ENCODE measurements at regions not wholly inside any gene's neighbourhood (a gene's known extent, or its start where the extent isn't known, plus 50 kb on each side); places are given as distances from the start of the nearest gene placed in this dataset.
"Not testable (repeated sequence)": the region's sequence is repeated elsewhere in the genome, so short reads cannot be mapped to it uniquely, and the experiment has no call there.

GRCh38 chr17:73859439-73860008 lies 215.3 kb upstream of the SDK2 start:
- not testable (repeated sequence) for DNase-seq

GRCh38 chr17:73861543-73861942 lies 217.3 kb upstream of the SDK2 start:
- no peak for DNase-seq

GRCh38 chr17:73863761-73864535 lies 219.7 kb upstream of the SDK2 start:
- DNase-seq: no peak

GRCh38 chr17:73865831-73866230 lies 221.6 kb upstream of the SDK2 start:
- DNase-seq: no peak

- DNase-seq: no peak
Measured at GRCh38 chr17:73867056-73867455, 222.8 kb upstream of the SDK2 start.

- DNase-seq: no peak
Measured at GRCh38 chr17:73870068-73870467, 225.8 kb upstream of the SDK2 start.

GRCh38 chr17:73870473-73870872 lies 226.2 kb upstream of the SDK2 start:
- DNase-seq: no peak

GRCh38 chr17:73872816-73873215 lies 228.6 kb upstream of the SDK2 start:
- no peak for DNase-seq

- no peak for DNase-seq
Measured at GRCh38 chr17:73874008-73874720, 229.9 kb upstream of the SDK2 start.

- DNase-seq: no peak
Measured at GRCh38 chr17:73875346-73875745, 231.1 kb upstream of the SDK2 start.

GRCh38 chr17:73877962-73878361 lies 233.7 kb upstream of the SDK2 start:
- DNase-seq: no peak

GRCh38 chr17:73878923-73879322 lies 234.7 kb upstream of the SDK2 start:
- no peak for DNase-seq

- DNase-seq: no peak
Measured at GRCh38 chr17:73879987-73880386, 235.7 kb upstream of the SDK2 start.

GRCh38 chr17:73882590-73882989 lies 238.3 kb upstream of the SDK2 start:
- no peak for DNase-seq

- DNase-seq: no peak
Measured at GRCh38 chr17:73883175-73883574, 238.9 kb upstream of the SDK2 start.

GRCh38 chr17:73887739-73888138 lies 243.5 kb upstream of the SDK2 start:
- DNase-seq: no peak

GRCh38 chr17:73888862-73889261 lies 244.6 kb upstream of the SDK2 start:
- DNase-seq: no peak

GRCh38 chr17:73889439-73889838 lies 245.2 kb upstream of the SDK2 start:
- DNase-seq: no peak

- no peak for DNase-seq
Measured at GRCh38 chr17:73890831-73891405, 246.7 kb upstream of the SDK2 start.

GRCh38 chr17:73895157-73895556 lies 250.9 kb upstream of the SDK2 start:
- DNase-seq: no peak

GRCh38 chr17:73896966-73897365 lies 252.7 kb upstream of the SDK2 start:
- DNase-seq: no peak

- no peak for DNase-seq
Measured at GRCh38 chr17:73899839-73900238, 255.6 kb upstream of the SDK2 start.

GRCh38 chr17:73900516-73900915 lies 256.3 kb upstream of the SDK2 start:
- DNase-seq: no peak

- DNase-seq: no peak
Measured at GRCh38 chr17:73901249-73901648, 257.0 kb upstream of the SDK2 start.
